ENCODE measurements at regions not wholly inside any gene's neighbourhood (a gene's known extent, or its start where the extent isn't known, plus 50 kb on each side); places are given as distances from the start of the nearest gene placed in this dataset.

- H2BK12ac ChIP-seq (ENCODE audit: low read length): no peak overlapping the region
- H3K36me3 ChIP-seq (replicated peaks in 1 of 2; ENCODE audit: control insufficient read depth in 2 of 2, insufficient read depth in 2 of 2, low read length in 2 of 2): no peaks in the 10 kb centered on the region
- H3K4me3 ChIP-seq (ENCODE audit: low read length in 2 of 2): no peak overlapping the region
- H2AK5ac ChIP-seq (ENCODE audit: low read depth, low read length): no peak overlapping the region
- no peaks in the 10 kb centered on the region for H3K27me3 ChIP-seq (ENCODE audit: control insufficient read depth in 3 of 3, insufficient read depth in 3 of 3, low read depth in 1 of 3, low read length in 3 of 3)
- H3K9me3 ChIP-seq (replicated peaks in 1 of 2; ENCODE audit: control insufficient read depth in 2 of 2, insufficient read depth in 1 of 2, low read depth in 1 of 2, low read length in 2 of 2): no peaks in the 10 kb centered on the region
- no peaks in the 10 kb centered on the region for H3K4me1 ChIP-seq (ENCODE audit: control insufficient read depth in 2 of 2, insufficient read depth in 1 of 2, low read depth in 1 of 2, low read length in 2 of 2)
- H3K27ac ChIP-seq (replicated peaks; ENCODE audit: low read length): no peak overlapping the region
- H3K4me2 ChIP-seq (ENCODE audit: insufficient read depth, low read length, poor library complexity, severe bottlenecking): no peak overlapping the region
- H3K79me1 ChIP-seq (ENCODE audit: low read depth, low read length): no peaks in the 10 kb centered on the region
- no peak overlapping the region for H3K4ac ChIP-seq (ENCODE audit: low read length)
- H2AFZ ChIP-seq (ENCODE audit: low read length): no peak overlapping the region
- no peak for DNase-seq (ENCODE audit: low spot score)
- H4K91ac ChIP-seq (ENCODE audit: low read depth, low read length, poor library complexity): no peak overlapping the region
- H3K9ac ChIP-seq (ENCODE audit: low read depth, low read length, poor library complexity): no peak overlapping the region
- no peak overlapping the region for H2BK120ac ChIP-seq (ENCODE audit: low read depth, low read length)
- no peak overlapping the region for H4K8ac ChIP-seq (ENCODE audit: low read depth, low read length)
- H3K23ac ChIP-seq (ENCODE audit: low read depth, low read length, poor library complexity): no peak overlapping the region
- no peak overlapping the region for H2BK15ac ChIP-seq (ENCODE audit: low read length)
- no peak overlapping the region for H2BK5ac ChIP-seq (ENCODE audit: low read length)
- H3K18ac ChIP-seq (ENCODE audit: low read length): no peak overlapping the region
- H3K14ac ChIP-seq (ENCODE audit: low read length): no peak overlapping the region
- WGBS, 2 donors (ENCODE audit: extremely low coverage in 2 of 2, insufficient read length in 2 of 2, insufficient replicate concordance in 1 of 2): no CpG with 5 or more reads among the region's 1 CpG
These were observed 929.6 kb downstream of the EPHA3 start for GRCh38 chr3:90036939-90037469.

- Histone ChIP-seq H3K9me3 (replicated peaks in 1 of 2; ENCODE audit: control insufficient read depth in 2 of 2, insufficient read depth in 1 of 2, low read depth in 1 of 2, low read length in 2 of 2) (no peaks in the 10 kb centered on the region), H3K4me1 (ENCODE audit: control insufficient read depth in 2 of 2, insufficient read depth in 1 of 2, low read depth in 1 of 2, low read length in 2 of 2) (no peaks in the 10 kb centered on the region), H3K36me3 (replicated peaks in 1 of 2; ENCODE audit: control insufficient read depth in 2 of 2, insufficient read depth in 2 of 2, low read length in 2 of 2) (no peaks in the 10 kb centered on the region), H3K9ac (ENCODE audit: low read depth, low read length, poor library complexity) (no peak overlapping the region), H3K18ac (ENCODE audit: low read length) (no peak overlapping the region), H2AFZ (ENCODE audit: low read length) (no peak overlapping the region), H4K8ac (ENCODE audit: low read depth, low read length) (no peak overlapping the region), H2BK5ac (ENCODE audit: low read length) (no peak overlapping the region), H2BK15ac (ENCODE audit: low read length) (no peak overlapping the region), H3K27ac (replicated peaks; ENCODE audit: low read length) (no peak overlapping the region), H3K4ac (ENCODE audit: low read length) (no peak overlapping the region), H3K27me3 (ENCODE audit: control insufficient read depth in 3 of 3, insufficient read depth in 3 of 3, low read depth in 1 of 3, low read length in 3 of 3) (no peaks in the 10 kb centered on the region), H3K4me3 (ENCODE audit: low read length in 2 of 2) (no peak overlapping the region), H2BK12ac (ENCODE audit: low read length) (no peak overlapping the region), H3K79me1 (ENCODE audit: low read depth, low read length) (no peaks in the 10 kb centered on the region), H4K91ac (ENCODE audit: low read depth, low read length, poor library complexity) (no peak overlapping the region), H2AK5ac (ENCODE audit: low read depth, low read length) (no peak overlapping the region), H2BK120ac (ENCODE audit: low read depth, low read length) (no peak overlapping the region), H3K14ac (ENCODE audit: low read length) (no peak overlapping the region), H3K4me2 (ENCODE audit: insufficient read depth, low read length, poor library complexity, severe bottlenecking) (no peak overlapping the region), H3K23ac (ENCODE audit: low read depth, low read length, poor library complexity) (no peak overlapping the region)
- no CpG with 5 or more reads among the region's 2 CpGs for WGBS, 2 donors (ENCODE audit: extremely low coverage in 2 of 2, insufficient read length in 2 of 2, insufficient replicate concordance in 1 of 2)
- DNase-seq (ENCODE audit: low spot score): no peak
These were observed 932.6 kb downstream of the EPHA3 start for GRCh38 chr3:90039994-90040393.

GRCh38 chr3:90040554-90040953 lies 933.1 kb downstream of the EPHA3 start:
- Histone ChIP-seq H2BK5ac (ENCODE audit: low read length) (no peak overlapping the region), H2BK12ac (ENCODE audit: low read length) (no peak overlapping the region), H3K18ac (ENCODE audit: low read length) (no peak overlapping the region), H2AFZ (ENCODE audit: low read length) (no peak overlapping the region), H3K4me3 (ENCODE audit: low read length in 2 of 2) (no peak overlapping the region), H3K9me3 (replicated peaks in 1 of 2; ENCODE audit: control insufficient read depth in 2 of 2, insufficient read depth in 1 of 2, low read depth in 1 of 2, low read length in 2 of 2) (no peaks in the 10 kb centered on the region), H3K23ac (ENCODE audit: low read depth, low read length, poor library complexity) (no peak overlapping the region), H3K4me2 (ENCODE audit: insufficient read depth, low read length, poor library complexity, severe bottlenecking) (no peak overlapping the region), H3K27me3 (ENCODE audit: control insufficient read depth in 3 of 3, insufficient read depth in 3 of 3, low read depth in 1 of 3, low read length in 3 of 3) (no peaks in the 10 kb centered on the region), H2AK5ac (ENCODE audit: low read depth, low read length) (no peak overlapping the region), H3K9ac (ENCODE audit: low read depth, low read length, poor library complexity) (no peak overlapping the region), H3K36me3 (replicated peaks in 1 of 2; ENCODE audit: control insufficient read depth in 2 of 2, insufficient read depth in 2 of 2, low read length in 2 of 2) (no peaks in the 10 kb centered on the region), H4K8ac (ENCODE audit: low read depth, low read length) (no peak overlapping the region), H3K27ac (replicated peaks; ENCODE audit: low read length) (no peak overlapping the region), H3K4me1 (ENCODE audit: control insufficient read depth in 2 of 2, insufficient read depth in 1 of 2, low read depth in 1 of 2, low read length in 2 of 2) (no peaks in the 10 kb centered on the region), H3K79me1 (ENCODE audit: low read depth, low read length) (no peaks in the 10 kb centered on the region), H3K4ac (ENCODE audit: low read length) (no peak overlapping the region), H3K14ac (ENCODE audit: low read length) (no peak overlapping the region), H4K91ac (ENCODE audit: low read depth, low read length, poor library complexity) (no peak overlapping the region), H2BK15ac (ENCODE audit: low read length) (no peak overlapping the region), H2BK120ac (ENCODE audit: low read depth, low read length) (no peak overlapping the region)
- no peak for DNase-seq (ENCODE audit: low spot score)
- WGBS, 2 donors (ENCODE audit: extremely low coverage in 2 of 2, insufficient read length in 2 of 2, insufficient replicate concordance in 1 of 2): no CpG with 5 or more reads among the region's 3 CpGs

- Histone ChIP-seq H3K4me2 (ENCODE audit: insufficient read depth, low read length, poor library complexity, severe bottlenecking) (no peak overlapping the region), H3K79me1 (ENCODE audit: low read depth, low read length) (no peaks in the 10 kb centered on the region), H2BK15ac (ENCODE audit: low read length) (no peak overlapping the region), H2BK120ac (ENCODE audit: low read depth, low read length) (no peak overlapping the region), H3K23ac (ENCODE audit: low read depth, low read length, poor library complexity) (no peak overlapping the region), H3K36me3 (replicated peaks in 1 of 2; ENCODE audit: control insufficient read depth in 2 of 2, insufficient read depth in 2 of 2, low read length in 2 of 2) (no peaks in the 10 kb centered on the region), H3K4me3 (ENCODE audit: low read length in 2 of 2) (no peak overlapping the region), H3K9ac (ENCODE audit: low read depth, low read length, poor library complexity) (no peak overlapping the region), H2BK12ac (ENCODE audit: low read length) (no peak overlapping the region), H2AK5ac (ENCODE audit: low read depth, low read length) (no peak overlapping the region), H3K27ac (replicated peaks; ENCODE audit: low read length) (no peak overlapping the region), H3K27me3 (ENCODE audit: control insufficient read depth in 3 of 3, insufficient read depth in 3 of 3, low read depth in 1 of 3, low read length in 3 of 3) (no peaks in the 10 kb centered on the region), H3K18ac (ENCODE audit: low read length) (no peak overlapping the region), H4K91ac (ENCODE audit: low read depth, low read length, poor library complexity) (no peak overlapping the region), H2AFZ (ENCODE audit: low read length) (no peak overlapping the region), H3K4ac (ENCODE audit: low read length) (no peak overlapping the region), H3K4me1 (ENCODE audit: control insufficient read depth in 2 of 2, insufficient read depth in 1 of 2, low read depth in 1 of 2, low read length in 2 of 2) (no peaks in the 10 kb centered on the region), H3K14ac (ENCODE audit: low read length) (no peak overlapping the region), H2BK5ac (ENCODE audit: low read length) (no peak overlapping the region), H4K8ac (ENCODE audit: low read depth, low read length) (no peak overlapping the region), H3K9me3 (replicated peaks in 1 of 2; ENCODE audit: control insufficient read depth in 2 of 2, insufficient read depth in 1 of 2, low read depth in 1 of 2, low read length in 2 of 2) (no peaks in the 10 kb centered on the region)
- no CpG with 5 or more reads among the region's 2 CpGs for WGBS, 2 donors (ENCODE audit: extremely low coverage in 2 of 2, insufficient read length in 2 of 2, insufficient replicate concordance in 1 of 2)
- no peak for DNase-seq (ENCODE audit: low spot score)
These were observed 934.6 kb downstream of the EPHA3 start for GRCh38 chr3:90041995-90042394.
